ENCODE measurements at regions not wholly inside any gene's neighbourhood (a gene's known extent, or its start where the extent isn't known, plus 50 kb on each side); places are given as distances from the start of the nearest gene placed in this dataset.

DNA sequence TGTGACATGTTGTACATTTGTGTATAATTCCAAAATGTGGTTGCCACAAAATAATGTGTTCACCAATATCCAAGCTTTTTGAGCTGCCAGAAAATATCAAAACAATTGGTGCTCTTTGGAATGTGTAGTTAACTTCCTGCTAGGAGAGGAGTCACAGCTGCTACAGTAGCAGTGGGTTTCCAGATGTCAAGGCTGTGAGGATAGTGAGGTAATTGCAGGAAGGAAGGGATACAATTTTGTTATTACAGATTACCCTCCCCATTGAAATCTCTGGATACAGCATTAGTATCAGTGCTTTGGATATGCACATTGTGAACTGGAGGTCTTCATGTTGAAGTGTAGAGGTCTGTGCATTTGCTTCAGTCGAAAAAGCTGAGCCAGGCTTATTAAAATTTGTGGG lies 253.2 kb downstream of the PTPRC start:
- TF ChIP-seq POLR2AphosphoS5 (IDR thresholded peaks at IDR 0.05; ENCODE audit: low read depth, low read length): no peak
- no peak for TF ChIP-seq POLR2A (IDR thresholded peaks at IDR 0.05; ENCODE audit: low read depth, low read length)
- TF ChIP-seq POU2F2 (IDR thresholded peaks at IDR 0.05; ENCODE audit: low read depth, low read length): no peak
- no peak for TF ChIP-seq SPI1 (IDR thresholded peaks at IDR 0.05; ENCODE audit: low read depth, low read length)
- no peak for TF ChIP-seq PAX5 (IDR thresholded peaks at IDR 0.05; ENCODE audit: insufficient read depth, low read length, severe bottlenecking)
- TF ChIP-seq TAF1 (IDR thresholded peaks at IDR 0.05; ENCODE audit: low read depth, low read length): no peak
- DNase-seq (ENCODE audit: insufficient read length, low spot score) (no peak), FAIRE-seq (peak; percentile 79)

DNA sequence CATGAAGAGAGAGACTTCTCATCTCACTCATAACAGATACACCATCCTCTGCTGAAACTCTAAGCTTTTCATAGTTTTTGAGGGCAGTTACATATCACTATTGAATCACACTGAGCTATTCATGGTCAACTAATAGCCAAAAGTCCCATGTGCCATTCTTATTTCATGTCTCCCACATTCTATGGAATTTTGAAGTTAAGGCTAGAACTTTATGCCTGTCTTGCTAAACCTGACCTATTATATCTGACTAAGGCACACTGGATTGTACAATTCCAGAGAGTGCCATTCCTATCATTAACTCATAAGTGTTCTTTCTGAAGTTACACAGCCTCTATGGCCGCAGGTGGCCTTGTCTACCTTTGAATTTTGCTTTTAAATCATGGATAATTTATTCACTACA lies 254.3 kb downstream of the PTPRC start:
- DNase-seq (ENCODE audit: insufficient read length, low spot score) (no peak), FAIRE-seq (no peak)
- TF ChIP-seq SPI1 (IDR thresholded peaks at IDR 0.05; ENCODE audit: low read depth, low read length) (no peak), PAX5 (IDR thresholded peaks at IDR 0.05; ENCODE audit: insufficient read depth, low read length, severe bottlenecking) (no peak), POLR2A (IDR thresholded peaks at IDR 0.05; ENCODE audit: low read depth, low read length) (no peak), POU2F2 (IDR thresholded peaks at IDR 0.05; ENCODE audit: low read depth, low read length) (no peak), TAF1 (IDR thresholded peaks at IDR 0.05; ENCODE audit: low read depth, low read length) (no peak), POLR2AphosphoS5 (IDR thresholded peaks at IDR 0.05; ENCODE audit: low read depth, low read length) (no peak)

DNA sequence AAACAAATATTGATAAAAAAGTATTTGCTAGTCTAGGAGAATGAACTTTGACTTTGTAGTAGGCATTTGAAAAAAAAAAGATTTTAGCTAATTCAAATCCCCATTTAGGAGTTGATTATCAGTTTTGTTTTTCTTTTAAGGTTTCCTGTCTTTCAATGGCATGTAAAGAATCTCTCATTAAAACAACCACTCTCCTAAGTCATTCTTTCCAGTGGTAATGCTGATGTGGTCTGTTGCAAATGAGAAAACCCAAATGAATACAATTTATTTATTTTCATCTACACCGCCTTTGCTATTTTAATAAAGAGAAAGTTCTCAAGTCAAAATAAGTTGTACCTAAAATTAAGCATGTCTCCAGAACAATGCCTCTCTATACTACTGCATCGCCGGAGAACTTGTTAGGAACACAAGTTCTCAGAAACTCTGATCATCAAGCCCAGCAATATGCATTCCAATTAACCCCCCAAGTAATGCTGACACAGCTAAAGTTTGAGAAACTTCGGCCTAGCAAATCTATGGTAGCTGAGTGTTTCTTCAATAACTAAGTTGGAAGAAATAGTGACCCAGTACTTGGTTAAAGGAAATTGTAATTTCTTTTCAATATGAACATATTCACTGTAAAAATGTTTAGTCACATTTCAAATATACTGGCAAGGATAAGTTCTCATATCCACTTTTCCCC lies 255.1 kb downstream of the PTPRC start:
- DNase-seq (ENCODE audit: insufficient read length, low spot score) (no peak), FAIRE-seq (no peak)
- TF ChIP-seq POU2F2 (IDR thresholded peaks at IDR 0.05; ENCODE audit: low read depth, low read length) (no peak), TAF1 (IDR thresholded peaks at IDR 0.05; ENCODE audit: low read depth, low read length) (no peak), POLR2A (IDR thresholded peaks at IDR 0.05; ENCODE audit: low read depth, low read length) (no peak), POLR2AphosphoS5 (IDR thresholded peaks at IDR 0.05; ENCODE audit: low read depth, low read length) (no peak), SPI1 (IDR thresholded peaks at IDR 0.05; ENCODE audit: low read depth, low read length) (no peak), PAX5 (IDR thresholded peaks at IDR 0.05; ENCODE audit: insufficient read depth, low read length, severe bottlenecking) (no peak)

DNA sequence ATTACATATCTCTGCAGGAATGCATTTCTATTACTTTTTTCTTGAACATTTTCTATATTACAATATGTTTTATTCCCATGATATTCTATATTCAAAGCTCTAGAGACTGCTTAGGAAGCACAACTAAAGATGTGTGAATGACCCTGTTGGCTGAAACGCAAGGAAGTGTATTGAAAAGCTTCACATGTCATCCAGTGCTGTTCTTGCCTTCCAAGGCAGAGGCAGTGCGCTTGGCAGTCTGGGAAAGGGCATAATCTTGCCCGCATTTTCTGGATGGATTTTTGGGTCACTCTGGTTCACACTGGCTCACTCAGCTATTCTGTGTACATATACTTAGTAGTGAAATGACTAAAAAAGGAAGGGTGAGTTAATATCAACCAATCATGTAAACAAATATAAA lies 262.4 kb downstream of the PTPRC start:
- TF ChIP-seq PAX5 (IDR thresholded peaks at IDR 0.05; ENCODE audit: insufficient read depth, low read length, severe bottlenecking) (no peak), POLR2AphosphoS5 (IDR thresholded peaks at IDR 0.05; ENCODE audit: low read depth, low read length) (no peak), SPI1 (IDR thresholded peaks at IDR 0.05; ENCODE audit: low read depth, low read length) (no peak), POLR2A (IDR thresholded peaks at IDR 0.05; ENCODE audit: low read depth, low read length) (no peak), POU2F2 (IDR thresholded peaks at IDR 0.05; ENCODE audit: low read depth, low read length) (no peak), TAF1 (IDR thresholded peaks at IDR 0.05; ENCODE audit: low read depth, low read length) (no peak)
- FAIRE-seq (no peak), DNase-seq (ENCODE audit: insufficient read length, low spot score) (no peak)

DNA sequence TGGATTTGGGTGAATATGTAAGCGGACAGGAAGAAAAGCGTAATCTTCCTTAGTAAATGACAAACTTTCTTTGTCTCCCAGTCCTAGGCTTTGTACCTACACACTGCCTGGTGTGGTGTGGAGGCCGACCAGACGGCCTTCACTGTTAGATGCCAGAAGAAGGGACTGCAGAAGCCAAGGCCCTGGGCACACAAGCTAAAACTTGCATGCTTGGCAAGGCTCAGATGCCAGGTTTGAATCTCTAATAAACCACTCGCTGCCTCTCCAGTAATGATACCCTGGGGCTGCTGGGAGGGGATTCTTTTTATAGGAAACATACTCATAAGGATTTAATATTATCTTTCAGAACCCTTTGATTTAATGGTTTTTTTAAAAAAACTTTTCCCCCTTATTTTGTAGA lies 263.8 kb downstream of the PTPRC start:
- TF ChIP-seq PAX5 (IDR thresholded peaks at IDR 0.05; ENCODE audit: insufficient read depth, low read length, severe bottlenecking): no peak
- no peak for TF ChIP-seq TAF1 (IDR thresholded peaks at IDR 0.05; ENCODE audit: low read depth, low read length)
- no peak for TF ChIP-seq POLR2A (IDR thresholded peaks at IDR 0.05; ENCODE audit: low read depth, low read length)
- no peak for TF ChIP-seq POLR2AphosphoS5 (IDR thresholded peaks at IDR 0.05; ENCODE audit: low read depth, low read length)
- no peak for TF ChIP-seq POU2F2 (IDR thresholded peaks at IDR 0.05; ENCODE audit: low read depth, low read length)
- TF ChIP-seq SPI1 (IDR thresholded peaks at IDR 0.05; ENCODE audit: low read depth, low read length): no peak
- no peak for FAIRE-seq
- DNase-seq (ENCODE audit: insufficient read length, low spot score): no peak

DNA sequence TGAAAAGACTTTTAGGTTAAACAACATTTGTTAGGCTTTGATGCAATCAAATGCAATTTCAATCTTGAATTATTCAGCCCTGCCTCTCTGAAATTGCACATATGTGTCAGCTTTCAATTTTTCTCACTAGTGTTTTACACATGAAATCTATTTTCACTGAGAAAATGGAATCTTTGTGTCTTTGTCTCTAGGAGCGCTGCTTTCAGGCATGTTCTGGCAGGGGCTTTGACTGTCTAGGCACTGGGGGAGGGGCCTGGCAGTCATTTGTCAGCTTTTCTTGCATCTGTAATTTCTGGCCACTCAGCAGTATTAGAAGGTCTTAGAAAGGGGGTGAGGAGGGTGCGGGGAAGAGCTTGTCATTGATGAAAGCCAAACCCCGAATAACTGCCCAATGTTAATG lies 264.4 kb downstream of the PTPRC start:
- DNase-seq (ENCODE audit: insufficient read length, low spot score): no peak
- TF ChIP-seq POLR2AphosphoS5 (IDR thresholded peaks at IDR 0.05; ENCODE audit: low read depth, low read length) (no peak), TAF1 (IDR thresholded peaks at IDR 0.05; ENCODE audit: low read depth, low read length) (no peak), SPI1 (IDR thresholded peaks at IDR 0.05; ENCODE audit: low read depth, low read length) (no peak), PAX5 (IDR thresholded peaks at IDR 0.05; ENCODE audit: insufficient read depth, low read length, severe bottlenecking) (no peak), POU2F2 (IDR thresholded peaks at IDR 0.05; ENCODE audit: low read depth, low read length) (no peak), POLR2A (IDR thresholded peaks at IDR 0.05; ENCODE audit: low read depth, low read length) (no peak)
- no peak for FAIRE-seq

DNA sequence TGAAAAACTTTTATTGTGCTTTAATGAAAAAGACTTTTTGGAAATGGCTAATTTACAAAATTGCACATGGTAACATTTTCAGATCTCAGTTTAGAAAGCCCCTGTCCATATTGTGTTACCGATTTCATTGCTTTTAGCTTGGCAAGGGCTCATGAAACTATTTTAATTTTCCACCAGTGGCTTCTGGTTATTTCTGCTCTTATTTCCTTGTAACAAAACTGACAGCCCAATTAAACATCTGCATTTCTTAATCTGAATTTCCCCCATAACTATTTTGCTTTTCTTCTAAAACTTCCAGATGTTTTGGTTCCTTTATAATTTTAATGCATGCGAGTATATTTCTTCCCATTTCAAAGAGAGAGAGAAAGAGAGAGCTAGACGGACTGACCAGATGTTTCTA lies 264.8 kb downstream of the PTPRC start:
- DNase-seq (ENCODE audit: insufficient read length, low spot score) (no peak), FAIRE-seq (no peak)
- TF ChIP-seq TAF1 (IDR thresholded peaks at IDR 0.05; ENCODE audit: low read depth, low read length) (no peak), POU2F2 (IDR thresholded peaks at IDR 0.05; ENCODE audit: low read depth, low read length) (no peak), SPI1 (IDR thresholded peaks at IDR 0.05; ENCODE audit: low read depth, low read length) (no peak)

DNA sequence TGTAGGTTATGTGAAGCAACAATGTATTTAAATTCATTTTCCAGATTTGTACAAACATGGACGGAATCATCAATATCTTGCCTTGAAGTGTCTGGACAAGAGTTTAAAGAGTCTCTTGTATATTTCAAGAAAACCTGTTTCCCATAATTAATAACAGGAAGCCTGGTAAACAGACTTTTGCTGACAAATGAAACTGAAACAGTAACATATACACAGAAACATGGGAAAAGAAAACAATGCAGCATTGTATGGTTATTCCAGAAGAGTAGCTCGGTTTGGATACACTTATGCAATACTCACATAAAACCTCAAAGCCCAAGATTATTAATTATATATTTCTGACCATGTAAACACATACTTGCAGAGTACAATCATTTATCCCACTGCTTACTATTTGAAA lies 265.5 kb downstream of the PTPRC start:
- FAIRE-seq (peak; percentile 50), DNase-seq (ENCODE audit: insufficient read length, low spot score) (no peak)
- TF ChIP-seq TAF1 (IDR thresholded peaks at IDR 0.05; ENCODE audit: low read depth, low read length) (no peak), POLR2A (IDR thresholded peaks at IDR 0.05; ENCODE audit: low read depth, low read length) (no peak), PAX5 (IDR thresholded peaks at IDR 0.05; ENCODE audit: insufficient read depth, low read length, severe bottlenecking) (no peak), POLR2AphosphoS5 (IDR thresholded peaks at IDR 0.05; ENCODE audit: low read depth, low read length) (no peak), POU2F2 (IDR thresholded peaks at IDR 0.05; ENCODE audit: low read depth, low read length) (no peak), SPI1 (IDR thresholded peaks at IDR 0.05; ENCODE audit: low read depth, low read length) (no peak)

DNA sequence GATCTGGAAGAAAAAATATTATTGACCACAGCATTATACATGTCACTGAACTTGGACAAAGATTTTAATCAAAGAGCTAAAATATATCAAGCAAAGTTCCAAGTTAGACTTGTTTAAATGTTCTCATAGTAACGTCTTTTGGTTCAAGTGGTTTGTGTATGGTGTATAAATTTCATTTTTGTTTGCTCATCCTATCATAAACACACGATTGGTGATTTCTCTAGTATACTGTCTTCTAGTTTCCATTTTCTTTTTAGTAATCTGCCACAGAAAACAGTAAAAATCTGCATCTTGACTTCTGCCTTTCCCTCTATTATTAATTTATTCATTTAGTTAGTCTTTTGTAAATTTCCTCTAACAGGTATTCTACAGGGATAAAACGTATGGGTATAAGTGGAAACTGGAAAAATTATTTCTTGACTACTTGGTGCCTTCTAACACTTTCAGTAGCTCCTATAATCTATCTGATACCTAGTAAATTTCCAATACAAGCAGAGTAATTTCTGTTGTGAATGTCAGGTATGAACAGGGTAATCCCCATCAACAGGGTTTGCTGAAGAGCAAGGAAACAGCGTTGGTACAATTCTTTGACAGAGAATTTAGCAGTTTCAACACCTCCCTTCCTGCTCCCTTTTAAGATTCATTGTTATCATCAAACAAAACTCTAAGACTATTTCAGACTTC lies 268.0 kb downstream of the PTPRC start:
- TF ChIP-seq POLR2AphosphoS5 (IDR thresholded peaks at IDR 0.05; ENCODE audit: low read depth, low read length) (no peak), PAX5 (IDR thresholded peaks at IDR 0.05; ENCODE audit: insufficient read depth, low read length, severe bottlenecking) (no peak), POLR2A (IDR thresholded peaks at IDR 0.05; ENCODE audit: low read depth, low read length) (no peak), POU2F2 (IDR thresholded peaks at IDR 0.05; ENCODE audit: low read depth, low read length) (no peak), TAF1 (IDR thresholded peaks at IDR 0.05; ENCODE audit: low read depth, low read length) (no peak), SPI1 (IDR thresholded peaks at IDR 0.05; ENCODE audit: low read depth, low read length) (no peak)
- DNase-seq (ENCODE audit: insufficient read length, low spot score) (no peak), FAIRE-seq (peak; percentile 66)
